ENCODE measurements at regions not wholly inside any gene's neighbourhood (a gene's known extent, or its start where the extent isn't known, plus 50 kb on each side); places are given as distances from the start of the nearest gene placed in this dataset.

GRCh38 chr6:22622351-22622750 lies 53.0 kb downstream of the HDGFL1 start:
- TF ChIP-seq, protein P1, sequence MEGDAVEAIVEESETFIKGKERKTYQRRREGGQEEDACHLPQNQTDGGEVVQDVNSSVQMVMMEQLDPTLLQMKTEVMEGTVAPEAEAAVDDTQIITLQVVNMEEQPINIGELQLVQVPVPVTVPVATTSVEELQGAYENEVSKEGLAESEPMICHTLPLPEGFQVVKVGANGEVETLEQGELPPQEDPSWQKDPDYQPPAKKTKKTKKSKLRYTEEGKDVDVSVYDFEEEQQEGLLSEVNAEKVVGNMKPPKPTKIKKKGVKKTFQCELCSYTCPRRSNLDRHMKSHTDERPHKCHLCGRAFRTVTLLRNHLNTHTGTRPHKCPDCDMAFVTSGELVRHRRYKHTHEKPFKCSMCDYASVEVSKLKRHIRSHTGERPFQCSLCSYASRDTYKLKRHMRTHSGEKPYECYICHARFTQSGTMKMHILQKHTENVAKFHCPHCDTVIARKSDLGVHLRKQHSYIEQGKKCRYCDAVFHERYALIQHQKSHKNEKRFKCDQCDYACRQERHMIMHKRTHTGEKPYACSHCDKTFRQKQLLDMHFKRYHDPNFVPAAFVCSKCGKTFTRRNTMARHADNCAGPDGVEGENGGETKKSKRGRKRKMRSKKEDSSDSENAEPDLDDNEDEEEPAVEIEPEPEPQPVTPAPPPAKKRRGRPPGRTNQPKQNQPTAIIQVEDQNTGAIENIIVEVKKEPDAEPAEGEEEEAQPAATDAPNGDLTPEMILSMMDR (IDR thresholded peaks at IDR 0.05) = no peak
- TF ChIP-seq POLR2A (IDR thresholded peaks at IDR 0.05) = no peak
